Activated T-cell treated with anti-CD3 and anti-CD28 coated beads for 48 hours (primary cell): ENCODE measurements at regions not wholly inside any gene's neighbourhood (a gene's known extent, or its start where the extent isn't known, plus 50 kb on each side); places are given as distances from the start of the nearest gene placed in this dataset.

ENCODE experiments used
- DNase-seq: peaks from one replicate; pipeline ENCODE4 v3.0.0-alpha.2; 2020; ENCODE audit warnings: low read depth

DNA sequence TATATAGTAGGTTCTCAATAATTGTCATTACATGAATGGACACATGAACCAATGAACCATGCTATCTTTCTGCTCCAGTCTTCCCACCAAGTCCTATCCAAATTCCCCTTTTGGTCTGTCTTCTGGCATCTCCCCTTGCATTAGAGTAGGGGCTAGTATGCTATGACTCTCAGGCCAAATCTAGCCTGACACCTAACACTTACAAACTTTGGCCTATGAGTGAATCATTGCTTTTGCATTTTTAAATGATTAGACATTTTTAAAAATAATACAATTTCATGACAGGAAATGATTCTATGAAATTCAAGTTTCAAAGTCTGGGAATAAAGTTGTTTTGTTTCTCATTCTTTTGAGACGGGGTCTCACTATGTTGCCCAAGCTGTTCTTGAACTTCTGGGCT lies 102.5 kb upstream of the MAF start:
- DNase-seq = no peak

DNA sequence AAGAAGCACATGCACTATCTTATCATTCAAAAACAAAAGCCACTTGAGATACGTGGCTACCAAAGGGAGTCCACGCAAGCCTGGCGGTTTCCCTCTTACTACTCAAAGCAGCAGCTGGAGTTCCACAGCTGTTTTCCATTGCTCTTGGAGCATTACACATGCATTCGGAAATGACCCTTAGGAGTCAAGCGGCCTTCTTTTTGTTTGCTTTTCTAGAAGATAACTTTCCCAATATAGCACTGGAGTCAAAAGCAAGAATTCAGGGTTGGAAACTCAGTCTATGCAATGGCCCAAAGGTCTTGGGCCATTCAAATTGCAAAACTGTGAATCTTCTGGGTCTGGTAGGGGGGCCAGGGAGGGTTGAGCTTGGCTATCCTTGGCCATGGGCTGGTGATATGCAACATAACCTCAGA lies 97.8 kb upstream of the MAF start:
- DNase-seq = no peak

DNA sequence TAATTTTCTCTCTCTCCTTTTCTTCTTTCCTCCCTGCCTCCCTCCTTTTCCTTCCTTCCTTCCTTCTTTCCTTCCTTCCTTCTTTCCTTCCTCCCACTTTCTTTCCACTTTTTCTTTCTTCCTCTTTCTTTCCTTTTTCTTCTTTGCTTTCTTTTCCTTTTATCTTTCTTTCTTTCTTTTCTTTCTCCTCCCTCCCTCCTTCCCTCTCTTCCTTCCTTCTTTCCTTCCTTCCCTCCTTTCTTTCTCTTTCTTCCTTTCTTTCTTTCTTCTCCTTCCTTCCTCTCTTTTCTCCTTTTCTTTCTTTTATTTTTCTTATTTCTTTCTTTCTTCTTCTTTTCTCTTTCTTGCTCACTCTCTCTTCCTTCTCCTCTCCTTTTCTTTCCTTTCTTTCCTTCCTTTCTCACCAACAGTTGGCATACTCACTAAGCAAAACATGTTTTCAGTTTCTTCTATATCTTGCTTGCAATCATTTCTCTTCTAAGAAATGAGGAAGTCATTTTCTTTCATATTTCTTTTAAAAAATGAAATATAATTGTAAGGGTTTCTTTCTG lies 97.1 kb upstream of the MAF start:
- DNase-seq = no peak

DNA sequence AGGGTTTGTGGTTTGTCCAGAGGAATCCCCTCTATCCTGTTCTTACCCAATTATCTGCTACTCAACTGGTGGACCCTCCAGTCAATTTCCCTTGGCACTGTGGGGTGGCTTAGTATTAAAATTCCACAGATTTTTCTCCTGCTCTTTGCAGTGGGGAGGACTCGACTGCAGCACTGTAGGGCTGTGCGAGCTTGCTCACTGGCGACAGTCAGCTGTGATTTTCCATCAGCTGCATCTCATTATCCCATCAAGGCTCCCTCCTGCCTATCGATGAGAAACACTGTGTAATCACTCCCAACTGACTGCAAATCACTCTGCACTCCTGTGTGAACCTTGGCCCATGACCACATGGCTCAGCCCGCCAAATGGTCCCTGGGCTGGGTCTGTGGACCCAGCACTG lies 90.5 kb upstream of the MAF start:
- DNase-seq = no peak

DNA sequence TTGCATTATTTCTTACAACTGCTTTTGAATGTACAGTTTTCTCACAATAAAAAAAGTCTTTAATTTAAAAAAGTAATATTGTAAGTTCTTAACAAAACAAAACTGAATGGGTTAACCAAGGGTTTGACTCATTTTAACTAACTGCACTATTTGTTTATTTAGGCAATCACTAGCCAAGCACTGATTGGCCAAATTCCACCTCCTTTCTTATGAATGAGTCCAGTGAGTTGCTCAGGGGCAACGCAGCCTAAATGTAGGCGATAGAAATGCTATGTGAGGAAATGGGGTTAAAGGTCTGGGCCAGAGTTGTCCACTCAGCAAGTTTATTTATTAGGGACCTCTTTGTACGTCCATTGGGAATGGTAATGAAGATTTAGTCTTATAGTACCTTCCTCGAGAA lies 89.6 kb upstream of the MAF start:
- DNase-seq = no peak

DNA sequence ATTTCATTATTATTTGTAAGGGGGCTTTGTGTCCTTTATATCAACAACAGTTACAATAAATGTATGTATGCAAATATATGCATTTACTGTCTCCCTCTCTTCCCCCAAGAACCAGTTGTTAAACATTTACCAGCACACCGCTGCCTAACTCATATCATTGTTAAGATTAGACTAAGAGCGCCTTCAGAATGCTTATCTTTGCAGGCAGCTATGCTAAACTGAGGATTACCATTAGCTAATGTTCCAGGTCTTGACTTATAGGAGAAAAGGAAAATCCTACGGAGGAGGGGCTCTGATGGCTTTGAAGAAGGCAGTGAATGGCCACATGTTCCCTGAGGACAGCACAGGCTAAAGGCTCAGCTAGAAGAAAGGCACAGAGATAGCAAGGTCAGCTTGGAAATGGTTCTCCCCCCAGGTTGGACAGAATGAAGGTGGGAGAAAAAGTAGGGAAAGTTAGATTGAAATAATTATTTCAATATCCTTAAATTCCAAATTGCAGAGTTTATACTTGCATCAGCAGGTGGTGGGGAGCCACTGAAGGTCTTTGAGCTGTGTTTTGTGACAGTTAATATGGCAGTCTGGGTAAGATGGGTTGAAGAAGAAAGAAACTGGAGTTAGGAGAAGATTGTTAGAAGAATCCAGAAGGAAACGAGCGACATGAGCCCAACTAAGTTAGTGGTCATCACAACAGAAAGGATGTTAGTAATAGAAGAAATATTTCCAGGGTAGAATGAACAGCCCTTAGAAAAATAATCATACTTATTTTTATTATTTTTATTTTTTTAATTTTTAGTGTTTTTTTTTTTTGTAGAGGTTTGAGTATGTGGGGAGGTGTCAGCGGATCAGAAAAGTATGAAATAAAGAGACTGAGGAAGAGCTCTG lies 87.0 kb upstream of the MAF start:
- DNase-seq = no peak

DNA sequence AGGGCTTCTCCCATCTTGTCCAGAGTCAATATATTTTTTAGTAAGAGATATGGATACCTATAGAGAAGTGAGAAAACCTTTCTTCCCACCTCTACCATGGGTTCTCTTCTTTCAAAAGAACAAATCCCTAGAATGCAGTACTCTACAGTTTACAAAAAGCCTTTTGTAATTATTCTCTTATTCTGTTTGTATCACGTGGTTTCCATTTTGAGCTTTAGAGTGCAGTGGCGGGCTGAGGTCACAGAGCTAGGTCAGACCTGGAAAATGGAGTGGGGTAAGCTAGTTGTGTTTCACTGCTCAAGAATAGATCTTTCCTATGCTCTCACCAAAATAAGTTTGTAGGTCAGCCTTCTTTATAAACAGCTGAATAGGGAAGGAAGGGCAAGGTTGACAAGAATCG lies 85.3 kb upstream of the MAF start:
- DNase-seq = no peak

DNA sequence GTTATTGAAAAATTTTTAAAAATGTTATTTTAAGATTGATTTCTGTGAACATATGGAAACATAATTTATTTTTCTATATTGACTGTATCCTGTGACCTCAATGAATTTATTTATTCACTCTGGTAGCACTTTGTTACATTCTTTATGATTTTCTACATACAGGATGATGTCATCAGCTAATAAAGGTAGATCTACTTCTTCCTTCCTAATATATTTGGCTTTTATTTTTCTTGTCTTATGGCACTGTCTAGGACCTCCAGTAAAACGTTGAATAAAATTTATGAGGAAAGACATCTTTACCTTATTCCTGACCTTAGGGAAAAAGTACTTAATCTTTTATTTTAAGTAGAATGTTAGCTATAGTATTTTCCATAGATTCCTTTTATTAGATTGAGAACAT lies 78.8 kb upstream of the MAF start:
- DNase-seq = no peak

DNA sequence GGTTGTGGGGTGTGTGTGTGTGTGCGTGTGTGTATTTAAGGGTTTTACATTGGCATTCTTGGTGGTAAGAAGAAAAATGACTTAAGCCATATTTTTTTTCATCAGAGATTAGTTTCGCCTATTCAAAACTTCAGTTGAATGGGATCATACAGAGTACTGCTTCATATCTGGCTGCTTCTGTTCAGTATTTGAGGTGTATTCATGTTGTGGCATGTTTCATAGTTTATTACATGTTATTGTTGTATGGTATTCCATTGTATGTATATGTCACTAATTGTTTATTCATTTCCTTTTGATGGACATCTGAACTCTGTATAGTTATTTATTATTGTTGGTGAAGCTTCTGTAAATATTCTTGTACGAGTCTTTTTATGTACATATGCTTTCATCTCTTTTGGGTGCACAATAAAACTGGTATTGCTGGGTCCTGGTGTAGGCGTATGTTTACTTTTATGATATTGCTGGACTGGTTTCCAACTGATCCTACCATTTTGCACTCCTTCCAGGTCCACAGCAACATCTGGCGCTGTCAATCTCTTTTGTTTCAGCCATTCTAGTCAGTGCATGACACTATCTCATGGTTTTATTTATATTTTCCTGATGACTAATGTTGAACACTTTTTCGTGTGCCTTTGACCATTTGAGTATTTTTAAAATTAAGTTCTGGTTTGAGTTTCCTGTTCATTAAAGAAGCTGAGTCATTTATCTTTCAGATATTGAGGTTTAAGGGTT lies 77.4 kb upstream of the MAF start:
- DNase-seq = no peak

DNA sequence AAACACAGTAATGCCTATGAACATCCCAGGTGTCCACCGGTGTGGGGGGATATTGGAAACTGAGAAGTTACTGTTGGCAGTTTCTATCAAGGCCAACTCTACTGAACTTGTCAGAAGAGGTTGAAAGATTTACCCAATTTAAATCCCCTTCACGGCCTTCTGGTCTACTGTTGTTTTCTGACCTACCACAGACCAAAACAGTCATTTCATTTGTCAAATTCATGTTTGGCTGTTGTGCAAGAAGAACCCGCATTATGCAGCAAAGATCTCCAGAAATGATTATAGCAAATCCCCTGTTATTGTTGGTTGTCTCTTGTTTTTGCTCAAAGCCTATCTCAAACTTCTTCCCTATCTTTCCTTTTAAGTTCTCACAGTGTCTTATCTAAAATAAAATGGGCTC lies 73.1 kb upstream of the MAF start:
- no peak for DNase-seq

DNA sequence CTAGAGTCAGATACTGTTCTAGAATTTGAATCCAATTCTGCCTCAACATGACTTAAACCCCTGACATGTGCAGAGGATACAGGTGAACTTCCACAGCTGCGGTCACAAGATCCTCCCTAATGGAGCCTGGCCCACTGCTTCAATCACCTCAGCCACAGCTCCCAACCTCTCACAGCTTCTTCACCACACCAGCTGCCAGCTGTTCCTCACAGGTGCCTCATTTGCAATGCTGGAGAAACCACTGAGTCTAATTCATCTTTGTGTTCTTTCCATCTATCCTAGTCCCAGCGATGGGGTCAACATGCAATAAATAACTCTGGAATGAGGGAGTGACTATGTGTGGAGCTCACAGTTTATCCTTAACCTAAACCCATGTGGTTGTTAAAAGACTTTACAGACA lies 72.0 kb upstream of the MAF start:
- no peak for DNase-seq

DNA sequence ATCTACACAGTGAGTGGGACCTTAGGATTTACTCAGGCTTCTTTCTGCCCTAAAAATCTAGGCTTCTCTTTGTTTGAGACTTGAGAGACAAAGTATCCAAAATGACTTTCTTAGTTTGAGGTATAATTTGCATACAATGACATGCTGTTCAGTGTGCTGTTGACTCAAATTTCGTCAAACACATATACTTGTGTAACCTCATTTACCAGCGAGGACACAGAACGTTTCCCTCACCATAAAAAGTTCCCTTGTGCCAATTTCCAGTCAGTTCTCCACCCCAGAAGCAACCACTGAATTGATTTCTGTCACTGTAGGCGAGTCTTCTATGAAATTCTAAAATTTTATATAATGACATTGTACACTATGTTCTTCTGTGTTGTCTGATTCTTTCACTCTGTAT lies 68.0 kb upstream of the MAF start:
- DNase-seq = no peak

DNA sequence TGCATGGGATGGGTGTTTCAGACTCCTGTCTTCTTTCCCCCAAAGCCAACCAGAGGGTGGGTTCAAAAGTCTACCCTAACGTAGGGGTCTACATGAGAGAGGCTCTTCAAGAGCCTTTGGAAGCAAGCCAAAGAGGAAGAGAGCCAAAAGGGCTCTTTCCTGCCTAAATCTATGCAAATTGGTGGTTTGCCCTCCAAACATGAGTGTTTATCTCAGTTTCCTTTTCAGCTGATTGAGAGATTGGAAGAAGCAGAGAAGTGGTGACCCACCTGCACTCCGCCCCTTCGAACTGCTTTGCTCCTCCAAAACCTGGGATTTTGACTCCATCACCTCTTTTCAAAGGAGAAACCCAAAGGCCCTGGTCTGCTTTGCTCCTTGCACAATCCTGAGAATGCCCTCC lies 65.4 kb upstream of the MAF start:
- DNase-seq = no peak

DNA sequence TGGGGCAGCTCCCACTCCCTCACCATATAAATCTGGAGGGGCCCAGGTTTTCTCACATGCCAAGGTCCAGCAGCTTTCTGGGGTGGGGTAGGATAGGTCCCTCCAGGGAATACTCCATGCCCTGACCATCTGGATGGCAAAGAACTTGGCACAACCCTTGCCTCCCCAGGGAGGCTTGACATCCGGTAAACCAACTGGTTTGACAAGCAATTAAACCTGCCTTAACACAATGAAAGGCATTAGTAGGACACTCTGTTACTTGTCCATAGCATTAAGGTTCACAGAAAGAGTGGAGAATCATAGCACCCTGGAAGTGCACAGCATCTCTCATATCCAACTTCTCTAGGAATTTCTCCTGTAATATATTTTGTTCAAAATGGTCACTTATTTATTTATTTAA lies 63.9 kb upstream of the MAF start:
- DNase-seq = no peak

DNA sequence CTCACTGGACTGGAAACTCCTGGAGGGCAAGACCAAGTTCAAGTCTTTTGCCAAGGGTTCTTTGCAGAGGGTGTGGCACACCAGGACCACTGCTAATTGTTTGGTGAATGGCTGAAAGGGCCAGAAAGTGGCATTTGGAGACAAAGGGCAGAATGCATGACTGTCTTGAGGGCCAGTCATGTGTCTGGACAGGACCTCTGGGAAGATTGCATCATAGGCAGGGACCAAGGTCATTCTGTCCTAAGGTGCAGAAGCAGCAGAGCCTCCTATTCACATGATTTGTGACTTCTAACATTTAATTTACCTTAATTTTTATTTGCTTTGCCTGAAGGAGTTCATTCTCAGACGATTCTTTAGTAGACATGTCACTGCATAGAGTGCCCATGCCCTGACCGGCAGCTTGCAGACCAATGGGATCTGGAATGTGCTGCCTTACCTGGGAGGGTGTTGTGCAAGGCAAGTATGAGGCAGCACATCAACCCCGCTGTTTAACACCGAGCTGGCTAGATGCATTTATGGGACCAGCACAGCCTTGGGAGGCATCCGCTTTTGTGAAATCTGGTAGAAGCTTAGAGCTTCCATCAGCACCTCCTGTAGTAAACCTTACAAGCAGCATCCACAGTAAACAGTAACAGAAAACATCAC lies 62.3 kb upstream of the MAF start:
- DNase-seq = no peak

DNA sequence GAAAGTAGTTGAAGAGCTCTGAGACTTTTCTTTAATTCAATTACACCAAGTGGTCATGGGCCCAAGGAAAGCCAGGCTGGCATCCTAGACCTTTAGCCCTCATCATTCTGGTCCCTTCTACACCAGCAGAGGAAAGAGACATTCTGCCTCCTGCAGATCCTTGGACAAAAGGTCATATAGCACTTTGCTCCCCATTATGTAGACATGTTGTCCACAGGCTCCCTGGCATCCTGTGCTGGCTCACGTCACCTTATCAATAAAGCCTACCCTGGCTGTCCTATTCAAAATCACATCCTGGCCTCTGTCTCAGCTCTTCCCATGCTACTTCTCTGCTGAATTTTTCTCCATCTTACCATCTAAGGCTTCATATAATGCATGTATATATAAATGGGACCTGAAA lies 61.6 kb upstream of the MAF start:
- DNase-seq = no peak

DNA sequence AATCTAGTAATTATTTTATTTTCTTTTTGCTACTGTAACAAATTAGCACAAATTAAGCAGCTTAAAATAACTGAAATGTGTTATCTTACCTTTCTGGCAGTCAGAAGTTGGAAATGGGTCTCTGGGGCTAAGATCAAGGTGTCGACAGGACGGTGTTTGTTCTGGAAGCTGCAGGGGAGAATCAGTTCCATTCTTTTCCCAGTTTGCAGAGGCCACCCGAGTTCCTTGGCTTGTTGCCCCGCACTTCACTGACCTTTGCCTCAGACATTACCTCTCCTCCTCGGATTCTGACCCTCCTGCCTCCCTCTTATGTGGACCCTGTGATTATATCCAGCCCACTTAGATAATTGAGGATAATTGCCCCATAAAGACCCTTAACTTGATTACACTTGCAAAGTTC lies 61.0 kb upstream of the MAF start:
- DNase-seq = no peak

DNA sequence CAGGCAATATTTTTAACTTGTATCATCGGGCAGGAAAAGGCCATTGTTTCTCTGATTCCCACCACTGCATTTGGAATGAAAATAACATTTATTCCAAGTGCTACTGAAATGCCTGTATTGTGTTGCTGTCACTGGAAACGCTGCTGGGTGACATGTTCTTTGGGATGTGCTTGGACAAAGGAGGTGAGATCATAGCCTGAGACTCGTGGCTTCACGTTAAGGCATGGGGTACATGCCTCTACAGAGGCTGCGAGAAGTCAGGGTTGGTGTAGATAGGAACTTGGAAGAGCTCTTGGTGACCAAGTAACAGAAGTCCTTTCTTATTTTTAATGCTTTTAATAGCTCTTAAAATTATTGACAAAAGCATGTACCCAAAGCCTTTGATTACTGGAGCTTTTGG lies 58.8 kb upstream of the MAF start:
- no peak for DNase-seq

DNA sequence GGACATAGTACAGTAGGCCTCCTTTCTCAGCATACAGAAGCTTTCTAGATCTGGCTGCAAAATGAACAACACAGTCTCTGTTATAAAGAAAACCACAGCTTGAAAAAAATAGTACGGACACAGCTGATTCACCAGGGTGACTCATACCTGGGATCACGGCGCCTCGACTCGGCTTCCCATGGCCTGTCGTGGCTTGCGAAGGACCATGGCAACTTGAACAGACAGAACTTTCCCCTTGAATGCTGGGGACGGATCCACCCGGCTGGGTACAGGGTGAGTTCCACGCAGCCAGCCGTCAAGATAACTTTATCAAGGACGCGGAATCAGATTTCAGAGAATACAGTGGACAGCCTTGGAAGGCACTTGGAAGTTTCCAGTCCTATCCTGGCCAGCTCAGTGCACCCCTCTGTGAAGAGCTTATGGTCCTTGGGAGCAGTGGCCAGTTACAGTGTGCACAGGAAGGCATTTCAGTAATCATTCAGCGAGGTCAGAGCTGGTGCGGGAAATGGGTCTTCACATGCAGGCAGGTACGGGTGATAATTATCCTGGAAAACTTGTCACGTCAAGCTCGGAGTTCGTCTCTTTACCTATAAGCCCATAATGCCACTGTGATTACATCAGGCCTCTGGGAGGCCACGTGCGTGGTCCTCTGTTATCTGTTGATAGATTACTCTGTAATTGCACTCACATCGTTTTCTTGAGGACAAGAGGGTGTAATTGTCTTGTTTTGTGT lies 57.9 kb upstream of the MAF start:
- no peak for DNase-seq

DNA sequence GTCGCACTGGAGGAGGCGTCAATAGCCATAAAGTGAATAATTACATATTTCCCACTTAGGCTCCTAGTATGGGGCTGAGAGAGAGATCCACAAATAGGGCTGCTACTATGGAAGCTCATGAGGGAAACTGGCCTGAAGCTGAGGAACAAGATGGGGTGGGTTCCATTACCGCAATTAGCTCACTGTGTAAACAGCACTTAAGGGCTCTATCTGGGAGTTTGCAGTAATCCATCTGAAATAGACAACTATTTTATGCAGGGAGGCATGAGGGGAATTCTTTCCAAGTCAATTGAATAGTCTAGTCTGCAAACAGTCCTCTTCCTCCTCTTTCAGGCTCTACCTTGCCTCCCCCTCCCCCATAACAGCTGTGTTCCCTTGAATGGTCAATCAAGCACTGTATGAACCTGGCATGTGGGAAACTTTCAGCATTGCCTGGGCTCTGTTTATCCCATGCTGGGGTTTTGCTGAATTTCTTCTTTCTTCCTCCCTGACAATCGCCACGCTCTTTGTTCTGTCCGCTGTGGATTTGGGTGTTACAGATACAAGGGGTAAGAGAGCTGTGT lies 56.1 kb upstream of the MAF start:
- DNase-seq = no peak

DNA sequence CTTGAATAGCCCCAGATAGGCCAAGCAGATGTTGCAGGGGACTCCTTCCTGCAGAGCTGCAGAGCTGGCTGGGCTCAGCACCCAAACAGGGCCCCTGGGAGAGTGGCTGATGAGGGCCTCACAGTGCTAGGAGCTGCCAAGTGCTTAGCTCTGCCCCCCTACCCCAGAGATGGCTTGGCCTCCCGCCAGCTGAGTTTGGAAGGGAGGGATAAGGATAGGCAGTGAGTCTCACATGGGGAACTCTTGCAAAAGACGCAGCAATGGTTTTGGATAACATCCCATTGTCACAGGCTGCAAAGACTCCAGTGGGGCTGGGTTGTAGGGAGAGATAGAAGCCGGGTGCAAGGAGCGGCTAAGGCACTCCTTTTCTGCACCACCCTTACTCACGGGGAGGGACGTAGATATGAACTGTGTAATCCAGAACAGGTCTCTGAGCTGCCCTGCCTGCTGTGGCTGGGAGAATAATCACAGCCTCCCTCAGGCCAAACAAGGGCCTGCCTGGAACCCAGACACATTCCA lies 52.9 kb upstream of the MAF start:
- no peak for DNase-seq

DNA sequence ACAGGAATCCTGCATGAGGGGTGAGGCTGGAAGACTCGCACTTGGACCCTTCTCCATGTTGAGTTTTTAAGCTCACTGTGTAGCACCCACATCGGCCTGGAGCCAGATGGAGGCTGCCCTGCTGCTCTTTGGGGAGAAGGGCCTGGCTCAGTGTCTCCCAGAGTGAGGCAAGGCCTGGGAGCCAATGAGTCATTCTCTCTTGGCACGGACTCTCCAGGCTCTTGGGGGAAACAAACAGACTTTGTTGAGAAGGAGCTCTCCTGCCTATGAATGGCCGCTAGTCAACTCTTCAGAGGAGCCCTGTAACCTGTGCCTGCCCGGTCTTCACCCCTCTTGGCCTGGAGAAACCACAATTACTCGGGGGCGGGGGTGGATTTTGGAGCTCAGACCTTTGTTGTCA lies 50.8 kb upstream of the MAF start:
- no peak for DNase-seq
